ENCODE measurements at regions not wholly inside any gene's neighbourhood (a gene's known extent, or its start where the extent isn't known, plus 50 kb on each side); places are given as distances from the start of the nearest gene placed in this dataset.

DNA sequence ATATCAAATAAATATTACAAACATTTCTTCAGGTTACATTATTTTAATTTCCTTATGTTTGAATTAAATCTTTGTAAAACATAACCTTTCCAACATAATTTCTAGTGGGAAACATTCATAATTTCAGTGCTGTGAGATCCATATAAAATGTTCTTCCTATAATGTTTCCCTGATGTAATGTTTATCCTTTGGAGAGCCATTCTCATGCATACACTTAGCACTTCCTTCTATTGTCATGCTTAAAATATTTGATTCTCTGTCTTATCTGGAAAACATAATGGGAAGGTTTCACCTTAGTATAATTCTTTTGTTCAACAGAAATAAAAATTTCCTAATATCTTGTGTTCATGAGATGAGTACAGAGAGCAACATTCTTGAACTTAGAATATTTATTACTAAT is 472.5 kb downstream of the ADAMTS20 start:
- Mint-ChIP-seq H3K4me1 (no peaks in the 10 kb centered on the region), H3K36me3 (no peaks in the 10 kb centered on the region), H3K4me3 (no peak overlapping the region), H3K27me3 (ENCODE audit: low read depth in 3 of 3) (no peaks in the 10 kb centered on the region), H3K9me3 (peaks cover 1 to 17% (median 4%) of the 10 kb centered on the region in 7 donors), H3K27ac (no peak overlapping the region)
- Histone ChIP-seq H4K20me1 (ENCODE audit: insufficient read depth, low read length) (no peaks in the 10 kb centered on the region), H3K27me3 (ENCODE audit: control insufficient read depth in 2 of 2, insufficient read depth in 2 of 2, low read length in 2 of 2) (no peaks in the 10 kb centered on the region), H3K9me3 (replicated peaks in 1 of 2; ENCODE audit: control insufficient read depth in 1 of 2, insufficient read depth in 1 of 2, low read length in 2 of 2) (peaks cover 0 to 2% of the 10 kb centered on the region in 2 donors), H3K4me1 (ENCODE audit: control insufficient read depth in 1 of 2, insufficient read depth in 2 of 2, low read length in 2 of 2) (no peaks in the 10 kb centered on the region), H3K79me2 (ENCODE audit: insufficient read depth, low read length) (no peaks in the 10 kb centered on the region), H3K27ac (ENCODE audit: low read depth in 1 of 2, low read length in 2 of 2) (no peak overlapping the region), H3K4me2 (replicated peaks; ENCODE audit: extremely low read depth, low read length, poor library complexity, severe bottlenecking) (no peak overlapping the region), H3K36me3 (replicated peaks in 1 of 2; ENCODE audit: control insufficient read depth in 1 of 2, insufficient read depth in 2 of 2, low read length in 2 of 2) (no peaks in the 10 kb centered on the region), H3K9ac (ENCODE audit: insufficient read depth, low read length, poor library complexity, severe bottlenecking) (no peak overlapping the region), H2AFZ (ENCODE audit: insufficient read depth, low read depth, low read length, poor library complexity, severe bottlenecking) (no peak overlapping the region), H3K4me3 (replicated peaks in 1 of 3; ENCODE audit: low read depth in 2 of 3, low read length in 3 of 3) (no peak overlapping the region)
- TF ChIP-seq, protein P1, sequence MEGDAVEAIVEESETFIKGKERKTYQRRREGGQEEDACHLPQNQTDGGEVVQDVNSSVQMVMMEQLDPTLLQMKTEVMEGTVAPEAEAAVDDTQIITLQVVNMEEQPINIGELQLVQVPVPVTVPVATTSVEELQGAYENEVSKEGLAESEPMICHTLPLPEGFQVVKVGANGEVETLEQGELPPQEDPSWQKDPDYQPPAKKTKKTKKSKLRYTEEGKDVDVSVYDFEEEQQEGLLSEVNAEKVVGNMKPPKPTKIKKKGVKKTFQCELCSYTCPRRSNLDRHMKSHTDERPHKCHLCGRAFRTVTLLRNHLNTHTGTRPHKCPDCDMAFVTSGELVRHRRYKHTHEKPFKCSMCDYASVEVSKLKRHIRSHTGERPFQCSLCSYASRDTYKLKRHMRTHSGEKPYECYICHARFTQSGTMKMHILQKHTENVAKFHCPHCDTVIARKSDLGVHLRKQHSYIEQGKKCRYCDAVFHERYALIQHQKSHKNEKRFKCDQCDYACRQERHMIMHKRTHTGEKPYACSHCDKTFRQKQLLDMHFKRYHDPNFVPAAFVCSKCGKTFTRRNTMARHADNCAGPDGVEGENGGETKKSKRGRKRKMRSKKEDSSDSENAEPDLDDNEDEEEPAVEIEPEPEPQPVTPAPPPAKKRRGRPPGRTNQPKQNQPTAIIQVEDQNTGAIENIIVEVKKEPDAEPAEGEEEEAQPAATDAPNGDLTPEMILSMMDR (IDR thresholded peaks at IDR 0.05): no peak
- intact Hi-C loops (cut with micrococcal nuclease): no loop called here
- no peak for DNase-seq

- Histone ChIP-seq H3K79me2 (ENCODE audit: insufficient read depth, low read length) (no peaks in the 10 kb centered on the region), H3K4me3 (replicated peaks in 1 of 3; ENCODE audit: low read depth in 2 of 3, low read length in 3 of 3) (no peak overlapping the region), H2AFZ (ENCODE audit: insufficient read depth, low read depth, low read length, poor library complexity, severe bottlenecking) (no peak overlapping the region), H3K9me3 (replicated peaks in 1 of 2; ENCODE audit: control insufficient read depth in 1 of 2, insufficient read depth in 1 of 2, low read length in 2 of 2) (no peaks in the 10 kb centered on the region), H3K27ac (ENCODE audit: low read depth in 1 of 2, low read length in 2 of 2) (no peak overlapping the region), H4K20me1 (ENCODE audit: insufficient read depth, low read length) (no peaks in the 10 kb centered on the region), H3K4me1 (ENCODE audit: control insufficient read depth in 1 of 2, insufficient read depth in 2 of 2, low read length in 2 of 2) (no peaks in the 10 kb centered on the region), H3K36me3 (replicated peaks in 1 of 2; ENCODE audit: control insufficient read depth in 1 of 2, insufficient read depth in 2 of 2, low read length in 2 of 2) (no peaks in the 10 kb centered on the region), H3K27me3 (ENCODE audit: control insufficient read depth in 2 of 2, insufficient read depth in 2 of 2, low read length in 2 of 2) (no peaks in the 10 kb centered on the region), H3K4me2 (replicated peaks; ENCODE audit: extremely low read depth, low read length, poor library complexity, severe bottlenecking) (no peak overlapping the region), H3K9ac (ENCODE audit: insufficient read depth, low read length, poor library complexity, severe bottlenecking) (no peak overlapping the region)
- H3K36me3 Mint-ChIP-seq: no peaks in the 10 kb centered on the region
- H3K9me3 Mint-ChIP-seq: peaks cover 0 to 20% (median 2%) of the 10 kb centered on the region in 7 donors
- no peak overlapping the region for H3K4me3 Mint-ChIP-seq
- intact Hi-C loops (cut with micrococcal nuclease): no loop called here
- H3K4me1 Mint-ChIP-seq: no peaks in the 10 kb centered on the region
- TF ChIP-seq, protein P1 (IDR thresholded peaks at IDR 0.05): no peak
- no peaks in the 10 kb centered on the region for H3K27me3 Mint-ChIP-seq (ENCODE audit: low read depth in 3 of 3)
- H3K27ac Mint-ChIP-seq: no peak overlapping the region
- 80% methylated on average over 1 of the region's 3 CpGs for WGBS (ENCODE audit: insufficient coverage)
- no peak for DNase-seq
Measured at GRCh38 chr12:43078976-43079375, 473.0 kb downstream of the ADAMTS20 start.
